ENCODE measurements at regions not wholly inside any gene's neighbourhood (a gene's known extent, or its start where the extent isn't known, plus 50 kb on each side); places are given as distances from the start of the nearest gene placed in this dataset.

- no peak for TF ChIP-seq POLR2A (IDR thresholded peaks at IDR 0.05)
- peak; percentile 70 to 97 (median 96) for TF ChIP-seq CTCF (IDR thresholded peaks at IDR 0.05)
These were observed 217.1 kb upstream of the TPRG1 start for GRCh38 chr3:188954590-188955208.
